ENCODE measurements at regions not wholly inside any gene's neighbourhood (a gene's known extent, or its start where the extent isn't known, plus 50 kb on each side); places are given as distances from the start of the nearest gene placed in this dataset.
"Not testable (repeated sequence)": the region's sequence is repeated elsewhere in the genome, so short reads cannot be mapped to it uniquely, and the experiment has no call there.

GRCh38 chr11:116366451-116366850 is 406.3 kb downstream of the BUD13 start:
- POLR2A ChIA-PET: no interaction called here
- DNase-seq (ENCODE audit: extremely low spot score): no peak
- CTCF ChIA-PET: no interaction called here
- TF ChIP-seq CTCF (IDR thresholded peaks at IDR 0.05; ENCODE audit: control extremely low read depth, extremely low read depth, low read depth, missing control alignments): no peak

- POLR2A ChIA-PET; DNase-seq (ENCODE audit: extremely low spot score); CTCF ChIA-PET: not testable (repeated sequence)
These were observed 407.9 kb downstream of the BUD13 start for GRCh38 chr11:116364925-116365324.

GRCh38 chr11:116364348-116364747 is 408.4 kb downstream of the BUD13 start:
- ChIA-PET POLR2A (no interaction called here), CTCF (no interaction called here)
- DNase-seq (ENCODE audit: extremely low spot score): no peak
- no peak for TF ChIP-seq CTCF (IDR thresholded peaks at IDR 0.05; ENCODE audit: control extremely low read depth, extremely low read depth, low read depth, missing control alignments)

GRCh38 chr11:116360221-116360941 is 412.4 kb downstream of the BUD13 start:
- CTCF ChIA-PET: interaction anchor here (0.7 to 1.2 kb wide), 3 partner anchors 11 to 24 kb away, joined by 3 to 5 read pairs (median 4); no protein-coding TSS in a partner anchor

GRCh38 chr11:116357784-116358544 is 414.8 kb downstream of the BUD13 start:
- POLR2A ChIA-PET: no interaction called here
- peak; percentile 26 for TF ChIP-seq CTCF (IDR thresholded peaks at IDR 0.05; ENCODE audit: control extremely low read depth, extremely low read depth, low read depth, missing control alignments)
- peak; percentile 37 for DNase-seq (ENCODE audit: extremely low spot score)
- CTCF ChIA-PET: interaction anchor here (1.0 to 1.5 kb wide), 2 partner anchors 16 to 23 kb away, joined by 3 read pairs; no protein-coding TSS in a partner anchor

More at GRCh38 chr11:116360221-116360941, 412.4 kb downstream of the BUD13 start:
- TF ChIP-seq CTCF (IDR thresholded peaks at IDR 0.05; ENCODE audit: control extremely low read depth, extremely low read depth, low read depth, missing control alignments): no peak
- no peak for DNase-seq (ENCODE audit: extremely low spot score)
- POLR2A ChIA-PET: no interaction called here

GRCh38 chr11:116356451-116356850 is 416.3 kb downstream of the BUD13 start:
- CTCF ChIA-PET: no interaction called here
- POLR2A ChIA-PET: no interaction called here
- TF ChIP-seq CTCF (IDR thresholded peaks at IDR 0.05; ENCODE audit: control extremely low read depth, extremely low read depth, low read depth, missing control alignments): no peak
- DNase-seq (ENCODE audit: extremely low spot score): no peak

GRCh38 chr11:116355104-116355503 is 417.7 kb downstream of the BUD13 start:
- CTCF ChIA-PET: no interaction called here
- POLR2A ChIA-PET: no interaction called here
- TF ChIP-seq CTCF (IDR thresholded peaks at IDR 0.05; ENCODE audit: control extremely low read depth, extremely low read depth, low read depth, missing control alignments): no peak
- DNase-seq (ENCODE audit: extremely low spot score): no peak

Measured in GM10248 (cell line).